H9 (cell line): ENCODE measurements at regions not wholly inside any gene's neighbourhood (a gene's known extent, or its start where the extent isn't known, plus 50 kb on each side); places are given as distances from the start of the nearest gene placed in this dataset.

ENCODE experiments used
- DNase-seq: peaks from one replicate; pipeline ENCODE4 v3.0.0-alpha.2; 2017
- H2AFZ ChIP-seq: one replicate; pipeline ENCODE4 v1.6.1; 2013; ENCODE audit warnings: mild to moderate bottlenecking, low read length, control low read depth, moderate library complexity
- H2AK5ac ChIP-seq: 2 replicates; pipeline ENCODE4 v1.6.1; 2013; ENCODE audit warnings: low read length, control low read depth, mixed read lengths; ENCODE audit not compliant: insufficient read length
- H2BK120ac ChIP-seq: one replicate; pipeline ENCODE4 v1.6.1; 2013; ENCODE audit warnings: low read depth, mild to moderate bottlenecking, low read length, control low read depth, inconsistent platforms; ENCODE audit not compliant: poor library complexity, severe bottlenecking
- H2BK12ac ChIP-seq: 2 replicates; pipeline ENCODE4 v1.6.1; 2013; ENCODE audit warnings: low read length, control low read depth, mixed read lengths, low read depth; ENCODE audit not compliant: insufficient read length
- H2BK15ac ChIP-seq: 2 replicates; pipeline ENCODE4 v1.6.1; 2013; ENCODE audit warnings: low read depth, low read length, control low read depth
- H2BK20ac ChIP-seq: one replicate; pipeline ENCODE4 v1.6.1; 2013; ENCODE audit warnings: low read depth, mild to moderate bottlenecking, low read length, control low read depth, inconsistent platforms; ENCODE audit not compliant: poor library complexity, severe bottlenecking
- H2BK5ac ChIP-seq: 2 replicates; pipeline ENCODE4 v1.6.1; 2013; ENCODE audit warnings: low read length, control low read depth, mixed read lengths; ENCODE audit not compliant: insufficient read length
- H3K14ac ChIP-seq: 2 replicates; pipeline ENCODE4 v1.6.1; 2013; ENCODE audit warnings: low read length, control low read depth; ENCODE audit not compliant: insufficient read depth
- H3K18ac ChIP-seq: 2 replicates; pipeline ENCODE4 v1.6.1; 2013; ENCODE audit warnings: low read depth, mild to moderate bottlenecking, mixed read lengths, low read length, control low read depth; ENCODE audit not compliant: insufficient read length
- H3K23ac ChIP-seq: 2 replicates; pipeline ENCODE4 v1.6.1; 2013; ENCODE audit warnings: low read length, control low read depth, mixed read lengths, low read depth; ENCODE audit not compliant: insufficient read length
- H3K23me2 ChIP-seq: 2 replicates; pipeline ENCODE4 v1.6.1; 2013; ENCODE audit warnings: low read depth, mild to moderate bottlenecking, mixed read lengths, low read length, control low read depth; ENCODE audit not compliant: insufficient read length, poor library complexity, severe bottlenecking
- H3K27ac ChIP-seq: 2 replicates; pipeline ENCODE4 v1.5.1; 2013; ENCODE audit warnings: low read length, control low read depth, mixed read lengths, low read depth; ENCODE audit not compliant: insufficient read length
- H3K27me3 ChIP-seq: 2 replicates; pipeline ENCODE4 v1.6.1; 2013; ENCODE audit warnings: low read length, control low read depth, inconsistent platforms; ENCODE audit not compliant: insufficient read depth
- H3K4ac ChIP-seq: 2 replicates; pipeline ENCODE4 v1.6.1; 2013; ENCODE audit warnings: low read depth, mild to moderate bottlenecking, control low read depth, inconsistent platforms, low read length, moderate library complexity
- H3K4me1 ChIP-seq: 2 replicates; pipeline ENCODE4 v1.6.1; 2013; ENCODE audit warnings: low read length, control low read depth, inconsistent platforms; ENCODE audit not compliant: insufficient read depth
- H3K4me2 ChIP-seq: 2 replicates; pipeline ENCODE4 v1.6.1; 2013; ENCODE audit warnings: low read length, control low read depth, mixed read lengths; ENCODE audit not compliant: insufficient read length, insufficient read depth
- H3K56ac ChIP-seq: 2 replicates; pipeline ENCODE4 v1.6.1; 2013; ENCODE audit warnings: low read depth, mild to moderate bottlenecking, mixed read lengths, low read length, control low read depth; ENCODE audit not compliant: insufficient read length
- H3K79me1 ChIP-seq: 2 replicates; pipeline ENCODE4 v1.6.1; 2013; ENCODE audit warnings: low read depth, mild to moderate bottlenecking, moderate library complexity, low read length, control low read depth, inconsistent platforms; ENCODE audit not compliant: insufficient read depth, poor library complexity, severe bottlenecking
- H3K79me2 ChIP-seq: 2 replicates; pipeline ENCODE4 v1.6.1; 2013; ENCODE audit warnings: low read length, control low read depth, inconsistent platforms; ENCODE audit not compliant: insufficient read depth
- H3K9ac ChIP-seq: 2 replicates; pipeline ENCODE4 v1.6.1; 2013; ENCODE audit warnings: low read length, control low read depth, mixed read lengths; ENCODE audit not compliant: insufficient read length; ENCODE audit errors: extremely low read depth
- H3K9me3 ChIP-seq: one replicate; pipeline ENCODE4 v1.6.1; 2013; ENCODE audit warnings: low read depth, low read length, inconsistent platforms; ENCODE audit not compliant: control insufficient read depth
- H3T11ph ChIP-seq: one replicate; pipeline ENCODE4 v1.6.1; 2013; ENCODE audit warnings: mild to moderate bottlenecking, low read length, control low read depth, inconsistent platforms
- H4K20me1 ChIP-seq: one replicate; pipeline ENCODE4 v1.6.1; 2013; ENCODE audit not compliant: control insufficient read depth, insufficient read length, insufficient read depth
- H4K5ac ChIP-seq: 2 replicates; pipeline ENCODE4 v1.6.1; 2013; ENCODE audit warnings: low read depth, mild to moderate bottlenecking, mixed read lengths, low read length, control low read depth; ENCODE audit not compliant: insufficient read length
- H4K8ac ChIP-seq: replicated peaks from 2 replicates; pipeline ENCODE4 v1.6.1; 2013; ENCODE audit warnings: low read length, control low read depth, mixed read lengths, low read depth; ENCODE audit not compliant: insufficient read length
- H4K91ac ChIP-seq: 2 replicates; pipeline ENCODE4 v1.6.1; 2013; ENCODE audit warnings: low read depth, mild to moderate bottlenecking, moderate library complexity, mixed read lengths, low read length, control low read depth; ENCODE audit not compliant: insufficient read length
- H3K27ac Mint-ChIP-seq, 3 experiments: 2 replicates in 2 of 3; 3 replicates in 1 of 3; pipeline ENCODE4 v1.8.0; 2020 to 2021; ENCODE audit warnings: mixed read lengths in 3 of 3, mild to moderate bottlenecking in 1 of 3, moderate library complexity in 1 of 3
- H3K27me3 Mint-ChIP-seq: 2 replicates; pipeline ENCODE4 v1.8.0; 2021; ENCODE audit warnings: low read depth, mild to moderate bottlenecking, moderate library complexity, mixed read lengths
- H3K36me3 Mint-ChIP-seq, 3 experiments: 2 replicates in 2 of 3; 3 replicates in 1 of 3; pipeline ENCODE4 v1.8.0; 2020 to 2021; ENCODE audit warnings: low read depth in 3 of 3, mixed read lengths in 3 of 3; ENCODE audit not compliant: insufficient read depth in 1 of 3
- H3K4me1 Mint-ChIP-seq, 2 experiments: 2 replicates each; pipeline ENCODE4 v1.8.0; 2020; ENCODE audit warnings: mixed read lengths in 2 of 2
- H3K4me3 Mint-ChIP-seq, 2 experiments: 2 replicates in 1 of 2; 3 replicates in 1 of 2; pipeline ENCODE4 v1.8.0; 2020 to 2021; ENCODE audit warnings: mild to moderate bottlenecking in 2 of 2, mixed read lengths in 2 of 2, moderate library complexity in 1 of 2
- H3K9me3 Mint-ChIP-seq, 2 experiments: 2 replicates in 1 of 2; 3 replicates in 1 of 2; pipeline ENCODE4 v1.8.0; 2020; ENCODE audit warnings: mild to moderate bottlenecking in 2 of 2, mixed read lengths in 2 of 2, moderate library complexity in 1 of 2
- WGBS: extraction: QIAGEN DNeasy Blood & Tissue Kit; methylation state at CpG from one replicate; pipeline ENCODE4 v1.1.7; 2013; ENCODE audit warnings: missing lambda C conversion rate, low lambda C conversion rate, mixed read lengths; ENCODE audit not compliant: insufficient read length; ENCODE audit errors: extremely low coverage; 5-methylcytosine and 5-hydroxymethylcytosine counted together
- TF ChIP-seq, protein P1 (sequence below): fragments of 200-600 bp; sonication (generic); conservative IDR thresholded peaks from 3 replicates; pipeline ENCODE4 v1.8.0; 2021; ENCODE audit warnings: antibody characterized with exemption, mild to moderate bottlenecking

GRCh38 chr21:28464988-28465387 is 527.7 kb downstream of the LTN1 start:
- no peak overlapping the region for H3K4me2 ChIP-seq
- H2BK12ac ChIP-seq = no peak overlapping the region
- no peak overlapping the region for H3T11ph ChIP-seq
- no peaks in the 10 kb centered on the region for H3K4me1 ChIP-seq
- no peaks in the 10 kb centered on the region for H3K4me1 Mint-ChIP-seq
- no peak overlapping the region for H4K91ac ChIP-seq
- H3K18ac ChIP-seq = no peak overlapping the region
- no peak overlapping the region for H2BK5ac ChIP-seq
- H2AFZ ChIP-seq = no peak overlapping the region
- H3K9ac ChIP-seq = no peak overlapping the region
- no peak overlapping the region for H3K27ac Mint-ChIP-seq
- no peak overlapping the region for H3K4ac ChIP-seq
- H3K27ac ChIP-seq = no peak overlapping the region
- H3K27me3 Mint-ChIP-seq = no peaks in the 10 kb centered on the region; the same call in 1 of the 2 replicates
- no peak overlapping the region for H3K4me3 Mint-ChIP-seq
- no peaks in the 10 kb centered on the region for H4K20me1 ChIP-seq
- no peak for DNase-seq
- H3K14ac ChIP-seq = no peak overlapping the region
- H3K23me2 ChIP-seq = no peaks in the 10 kb centered on the region
- H2BK20ac ChIP-seq = no peak overlapping the region
- no peak overlapping the region for H2AK5ac ChIP-seq
- H3K27me3 ChIP-seq = no peaks in the 10 kb centered on the region
- H4K5ac ChIP-seq = no peak overlapping the region
- WGBS = no CpG with 5 or more reads among the region's 5 CpGs
- H3K36me3 Mint-ChIP-seq = no peaks in the 10 kb centered on the region
- H2BK120ac ChIP-seq = no peak overlapping the region
- no peak overlapping the region for H2BK15ac ChIP-seq
- H3K9me3 Mint-ChIP-seq = peaks cover 0 to 3% of the 10 kb centered on the region in 2 experiments; a peak in 2 of 5 replicates
- no peaks in the 10 kb centered on the region for H3K79me1 ChIP-seq
- H4K8ac ChIP-seq = no peak overlapping the region
- no peaks in the 10 kb centered on the region for H3K9me3 ChIP-seq
- TF ChIP-seq, protein P1, sequence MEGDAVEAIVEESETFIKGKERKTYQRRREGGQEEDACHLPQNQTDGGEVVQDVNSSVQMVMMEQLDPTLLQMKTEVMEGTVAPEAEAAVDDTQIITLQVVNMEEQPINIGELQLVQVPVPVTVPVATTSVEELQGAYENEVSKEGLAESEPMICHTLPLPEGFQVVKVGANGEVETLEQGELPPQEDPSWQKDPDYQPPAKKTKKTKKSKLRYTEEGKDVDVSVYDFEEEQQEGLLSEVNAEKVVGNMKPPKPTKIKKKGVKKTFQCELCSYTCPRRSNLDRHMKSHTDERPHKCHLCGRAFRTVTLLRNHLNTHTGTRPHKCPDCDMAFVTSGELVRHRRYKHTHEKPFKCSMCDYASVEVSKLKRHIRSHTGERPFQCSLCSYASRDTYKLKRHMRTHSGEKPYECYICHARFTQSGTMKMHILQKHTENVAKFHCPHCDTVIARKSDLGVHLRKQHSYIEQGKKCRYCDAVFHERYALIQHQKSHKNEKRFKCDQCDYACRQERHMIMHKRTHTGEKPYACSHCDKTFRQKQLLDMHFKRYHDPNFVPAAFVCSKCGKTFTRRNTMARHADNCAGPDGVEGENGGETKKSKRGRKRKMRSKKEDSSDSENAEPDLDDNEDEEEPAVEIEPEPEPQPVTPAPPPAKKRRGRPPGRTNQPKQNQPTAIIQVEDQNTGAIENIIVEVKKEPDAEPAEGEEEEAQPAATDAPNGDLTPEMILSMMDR = no peak
- H3K79me2 ChIP-seq = no peaks in the 10 kb centered on the region
- H3K23ac ChIP-seq = no peak overlapping the region
- H3K56ac ChIP-seq = no peak overlapping the region
